Stimulated activated naive CD4-positive, alpha-beta T cell (primary cell): ENCODE measurements at regions not wholly inside any gene's neighbourhood (a gene's known extent, or its start where the extent isn't known, plus 50 kb on each side); places are given as distances from the start of the nearest gene placed in this dataset.

Experiments used
- DNase-seq, 6 experiments: peaks; one replicate each; lab custom pipeline; 2025; lab: John Stamatoyannopoulos, UW

- no peak for DNase-seq
Measured at GRCh38 chr20:22431419-22431818, 153.0 kb downstream of the FOXA2 start.

GRCh38 chr20:22430746-22431168 is 153.6 kb downstream of the FOXA2 start:
- no peak for DNase-seq

GRCh38 chr20:22430154-22430745 is 154.1 kb downstream of the FOXA2 start:
- DNase-seq: no peak

- DNase-seq: no peak
Measured at GRCh38 chr20:22429175-22430153, 154.9 kb downstream of the FOXA2 start.

GRCh38 chr20:22428051-22428450 is 156.3 kb downstream of the FOXA2 start:
- no peak for DNase-seq

GRCh38 chr20:22426772-22427171 is 157.6 kb downstream of the FOXA2 start:
- no peak for DNase-seq

- no peak for DNase-seq
Measured at GRCh38 chr20:22425344-22426295, 158.8 kb downstream of the FOXA2 start.

- no peak for DNase-seq
Measured at GRCh38 chr20:22423190-22423832, 161.1 kb downstream of the FOXA2 start.

GRCh38 chr20:22420116-22420598 is 164.2 kb downstream of the FOXA2 start:
- DNase-seq: no peak

- no peak for DNase-seq
Measured at GRCh38 chr20:22418738-22419137, 165.6 kb downstream of the FOXA2 start.

GRCh38 chr20:22414305-22414742 is 170.0 kb downstream of the FOXA2 start:
- no peak for DNase-seq

- no peak for DNase-seq
Measured at GRCh38 chr20:22412977-22413868, 171.1 kb downstream of the FOXA2 start.

- no peak for DNase-seq
Measured at GRCh38 chr20:22411627-22412450, 172.5 kb downstream of the FOXA2 start.

GRCh38 chr20:22411286-22411626 is 173.1 kb downstream of the FOXA2 start:
- no peak for DNase-seq

- no peak for DNase-seq
Measured at GRCh38 chr20:22410556-22411130, 173.7 kb downstream of the FOXA2 start.

GRCh38 chr20:22408521-22409402 is 175.6 kb downstream of the FOXA2 start:
- no peak for DNase-seq

- no peak for DNase-seq
Measured at GRCh38 chr20:22407237-22408193, 176.9 kb downstream of the FOXA2 start.
